Prostate gland (tissue), 2 donors: ENCODE measurements at regions not wholly inside any gene's neighbourhood (a gene's known extent, or its start where the extent isn't known, plus 50 kb on each side); places are given as distances from the start of the nearest gene placed in this dataset.

Experiments used
- CTCF ChIP-seq, 4 experiments: fragments of 200-600 bp in 2 of 4; fragments of 450-650 bp in 2 of 4; sonication (generic) in 2 of 4; IDR thresholded peaks; 1 replicate in 3 of 4; 2 replicates in 1 of 4; pipeline ENCODE4 v1.5.1; 2016 to 2019; ENCODE audit warnings: antibody characterized with exemption in 4 of 4, mild to moderate bottlenecking in 2 of 4, moderate library complexity in 2 of 4
- POLR2AphosphoS5 ChIP-seq: sonication (generic); formaldehyde crosslinking; IDR thresholded peaks from one replicate; pipeline ENCODE4 v1.6.1; 2017; ENCODE audit warnings: antibody characterized with exemption

GRCh38 chr17:33436321-33436720 lies 143.2 kb upstream of the ASIC2 start:
- no peak for TF ChIP-seq CTCF (IDR thresholded peaks at IDR 0.05)
- TF ChIP-seq POLR2AphosphoS5, result no peak
